HG02763 (cell line): ENCODE measurements at regions not wholly inside any gene's neighbourhood (a gene's known extent, or its start where the extent isn't known, plus 50 kb on each side); places are given as distances from the start of the nearest gene placed in this dataset.
"Not testable (repeated sequence)": the region's sequence is repeated elsewhere in the genome, so short reads cannot be mapped to it uniquely, and the experiment has no call there.

Source experiments
- ATAC-seq: cut with Tn5 transposase; IDR thresholded peaks from one replicate; pipeline ENCODE4 v1.9.1; 2021; ENCODE audit warnings: mild to moderate bottlenecking, moderate library complexity; ENCODE audit not compliant: unreplicated experiment

GRCh38 chr10:85293483-85293882 lies 965.1 kb downstream of the CCSER2 start:
- no peak for ATAC-seq

DNA sequence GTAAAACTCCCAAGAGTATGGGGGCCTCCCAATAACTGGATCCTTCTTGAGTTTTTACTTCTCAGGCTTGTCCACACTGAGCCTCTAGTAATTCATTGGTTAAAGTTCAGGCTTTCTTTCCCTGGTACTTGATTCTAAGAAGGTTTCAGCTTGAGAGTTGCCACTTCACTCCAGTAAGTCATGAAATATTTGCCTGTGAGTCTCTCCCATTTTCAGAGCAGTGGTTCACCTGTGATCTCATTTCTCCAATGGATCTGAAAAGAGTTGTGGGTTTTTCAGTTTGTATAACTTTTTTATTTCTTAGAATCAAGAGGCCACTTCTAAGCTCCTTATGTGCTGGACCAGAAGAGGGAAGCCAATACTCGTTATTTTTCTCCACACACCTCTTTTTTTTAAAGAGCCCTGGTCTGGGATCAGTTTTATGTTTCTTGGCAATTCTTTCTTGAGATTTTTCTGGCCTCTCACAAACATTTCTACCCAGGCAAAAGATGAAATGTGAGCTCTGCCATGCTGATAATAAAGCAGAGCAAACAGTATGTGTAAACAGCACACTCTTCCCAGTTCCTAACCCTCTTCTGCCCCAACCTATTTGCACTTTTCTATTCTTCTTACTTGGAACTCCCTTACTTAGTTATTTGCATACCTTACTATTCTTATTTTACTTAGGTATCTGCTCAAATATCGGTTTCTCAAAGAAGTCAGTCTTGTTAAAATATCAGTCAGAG lies 983.4 kb downstream of the CCSER2 start:
- no peak for ATAC-seq

GRCh38 chr10:85315657-85316056 lies 987.3 kb downstream of the CCSER2 start:
- ATAC-seq: no peak

GRCh38 chr10:85316276-85316675 lies 987.9 kb downstream of the CCSER2 start:
- no peak for ATAC-seq

- no peak for ATAC-seq
Measured at GRCh38 chr10:85317827-85318226, 989.4 kb downstream of the CCSER2 start.

DNA sequence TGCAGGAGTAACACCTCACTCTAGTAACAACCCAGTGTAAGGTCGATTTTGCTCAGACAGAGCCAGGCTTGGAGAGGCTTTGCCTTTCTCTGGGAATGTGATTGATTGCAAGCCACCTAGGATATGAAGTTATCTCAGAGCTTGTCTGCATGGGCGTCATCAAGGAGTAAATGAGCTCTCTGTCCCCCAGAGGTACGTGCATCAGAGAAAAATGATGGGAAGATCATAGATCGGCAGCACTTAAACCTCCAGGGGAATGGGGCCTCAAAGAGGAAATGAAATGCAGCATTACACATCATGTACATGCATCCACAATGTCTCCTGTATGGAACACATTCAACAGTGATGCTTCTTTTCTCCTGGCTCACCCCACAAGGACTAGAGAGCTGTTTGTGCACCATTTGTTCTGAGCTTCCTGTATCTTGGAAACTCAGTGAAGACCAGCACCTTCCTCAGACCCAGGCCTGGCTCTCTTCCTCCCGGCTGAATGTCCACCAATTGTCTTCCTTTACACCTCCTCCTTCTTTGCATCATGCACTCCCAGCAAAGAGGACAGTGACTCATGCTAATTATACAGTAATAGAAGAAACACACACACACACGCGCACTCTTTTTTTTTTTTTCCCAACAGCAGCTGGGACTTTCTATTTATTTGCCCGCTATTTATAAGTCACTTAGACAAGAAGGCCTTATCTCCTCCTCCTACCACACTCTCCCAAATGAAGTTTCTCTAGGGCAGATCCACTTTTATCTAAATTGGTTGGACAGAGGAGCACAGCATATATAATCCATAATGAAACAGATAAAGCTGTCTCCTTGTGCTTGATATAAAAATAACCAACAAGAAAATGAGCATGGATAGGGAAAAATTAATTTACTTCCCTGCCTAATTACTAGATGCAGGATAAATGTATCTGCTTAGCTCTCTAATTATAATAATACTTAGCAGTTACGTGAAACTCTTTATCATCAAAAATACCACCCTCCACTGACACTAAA lies 990.7 kb downstream of the CCSER2 start:
- no peak for ATAC-seq

- ATAC-seq: no peak
Measured at GRCh38 chr10:85319826-85320225, 991.4 kb downstream of the CCSER2 start.

DNA sequence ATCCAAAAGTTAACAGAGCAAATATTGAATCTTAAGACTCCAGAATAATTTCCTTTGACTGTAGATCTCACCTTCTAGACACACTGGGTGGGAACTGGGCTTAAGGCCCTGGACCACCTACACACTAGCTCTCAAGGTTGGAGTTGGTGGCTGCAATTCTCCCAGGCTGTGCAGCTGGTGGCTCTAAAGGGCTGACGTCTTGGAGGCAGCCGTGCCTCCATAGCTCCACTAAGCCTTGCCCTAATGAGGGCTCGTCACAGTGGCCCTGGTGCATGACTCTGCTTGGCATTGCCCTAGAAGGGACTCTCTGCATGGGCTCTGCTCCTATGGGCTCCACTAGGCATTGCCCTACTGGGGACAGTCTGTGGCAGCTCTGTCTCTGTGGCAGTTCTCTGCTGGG lies 1005.2 kb downstream of the CCSER2 start:
- ATAC-seq: no peak

- ATAC-seq: no peak
Measured at GRCh38 chr10:85362401-85362800, 1004.2 kb downstream of the GRID1 start.

DNA sequence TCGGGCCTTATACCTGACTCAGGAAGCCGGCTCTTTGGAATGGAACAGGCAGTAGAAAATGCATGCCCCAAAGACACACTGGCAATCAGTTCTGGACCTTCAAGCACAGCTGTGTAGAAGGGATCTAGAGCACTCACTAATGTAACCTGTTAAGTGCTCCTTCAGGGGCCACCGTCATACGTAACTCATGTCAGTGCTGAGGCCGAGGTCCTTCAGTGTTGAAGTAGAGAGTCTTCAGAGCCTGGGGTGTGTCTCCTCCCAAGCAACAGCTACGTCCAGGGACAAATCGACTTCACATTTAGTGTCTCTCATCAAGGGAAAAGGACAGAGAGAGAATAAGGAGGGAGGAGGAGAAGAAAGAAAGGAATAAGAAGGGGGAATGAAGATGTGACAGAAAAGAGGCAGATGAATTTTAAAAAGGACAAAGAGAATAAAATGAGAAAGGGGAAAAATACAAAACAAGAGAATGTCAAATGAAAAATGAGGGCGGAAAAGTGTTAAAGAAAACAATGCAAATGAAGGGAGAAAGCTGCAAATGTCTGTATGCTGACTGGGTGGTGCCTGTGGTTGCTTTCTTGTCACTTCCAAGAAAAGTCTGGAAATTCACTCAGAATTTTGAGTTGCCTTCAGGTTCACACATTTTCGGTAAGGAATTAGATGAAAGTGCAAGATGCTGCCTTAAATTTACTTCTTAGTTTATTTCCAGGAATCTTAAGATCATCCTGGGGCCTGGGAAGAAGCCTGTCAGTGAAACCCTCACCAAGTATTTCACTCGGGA lies 989.4 kb downstream of the GRID1 start:
- no peak for ATAC-seq

GRCh38 chr10:85379338-85379737 lies 987.3 kb downstream of the GRID1 start:
- ATAC-seq: no peak

DNA sequence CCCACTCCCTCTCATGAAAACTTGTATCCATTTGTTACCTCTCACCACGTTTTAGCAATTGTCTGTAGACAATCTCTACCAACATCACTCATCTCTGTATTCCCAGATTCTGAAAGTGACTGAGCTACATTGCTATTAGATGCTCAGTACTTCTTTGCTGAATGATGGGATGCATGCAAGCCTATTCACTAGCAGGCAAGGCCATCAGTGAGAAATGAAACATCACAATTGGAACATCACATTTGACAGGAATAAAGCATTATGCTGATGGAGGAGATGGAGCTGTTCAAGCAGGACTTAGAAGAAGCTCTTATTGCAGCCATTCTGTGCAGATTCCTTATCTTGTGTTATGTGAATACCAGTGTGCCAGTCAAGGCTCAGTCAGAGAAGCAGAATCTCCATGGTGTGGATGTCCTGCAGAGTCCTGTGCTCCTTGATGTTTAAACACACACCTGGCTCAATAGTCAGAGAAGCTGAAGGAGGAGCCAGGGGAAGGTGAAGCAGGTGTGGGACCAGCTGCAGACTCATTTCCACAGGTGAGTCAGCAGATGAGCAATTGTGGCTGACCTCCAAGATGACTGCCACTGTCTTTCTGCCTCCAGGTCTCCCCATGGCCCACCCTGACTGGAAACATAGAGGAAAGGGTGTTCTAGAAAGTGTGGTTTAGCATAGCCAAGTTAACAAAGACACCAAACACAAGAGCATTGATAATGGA lies 965.5 kb downstream of the GRID1 start:
- no peak for ATAC-seq

- ATAC-seq: no peak
Measured at GRCh38 chr10:85402541-85402940, 964.1 kb downstream of the GRID1 start.

DNA sequence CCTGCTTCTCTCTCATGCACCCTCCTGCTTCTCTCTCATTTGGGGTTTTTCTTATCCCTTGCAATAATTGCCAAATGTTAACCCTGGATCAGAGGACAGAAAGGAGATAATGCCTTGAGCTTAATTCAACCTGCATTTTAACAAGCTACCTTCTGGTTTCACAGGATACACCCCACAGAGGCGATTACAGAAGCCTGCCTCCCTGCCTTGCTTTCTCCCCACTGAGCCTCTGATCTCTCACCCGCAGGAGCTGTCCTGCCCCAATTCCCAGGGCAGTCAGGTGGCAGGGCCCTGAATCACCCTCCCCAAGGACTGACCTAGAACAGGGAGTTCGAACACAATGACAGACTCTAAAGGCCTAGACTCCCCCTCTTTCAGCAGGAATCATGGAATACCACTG lies 959.5 kb downstream of the GRID1 start:
- ATAC-seq: no peak

GRCh38 chr10:85408388-85408787 lies 958.2 kb downstream of the GRID1 start:
- ATAC-seq: no peak

- not testable (repeated sequence) for ATAC-seq
Measured at GRCh38 chr10:85410586-85410985, 956.0 kb downstream of the GRID1 start.

DNA sequence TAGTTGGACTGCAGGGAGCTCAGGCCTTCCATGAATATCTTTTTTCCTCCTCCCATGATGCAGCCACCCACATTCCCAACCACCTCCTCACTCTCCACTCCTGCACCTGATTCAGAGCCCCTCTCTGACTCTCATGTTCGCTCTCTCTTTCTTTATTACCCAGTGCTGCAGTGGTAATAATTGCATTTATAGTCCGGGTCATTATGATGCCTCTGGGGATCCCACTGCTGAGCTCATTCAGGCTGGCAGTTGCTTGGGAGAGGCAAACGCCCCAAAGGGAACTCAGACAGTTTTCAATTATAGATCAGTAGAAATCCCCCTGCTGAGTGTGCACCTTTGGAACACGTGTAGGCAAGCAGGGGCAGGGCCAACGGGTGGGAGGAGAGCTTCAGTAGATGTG lies 953.0 kb downstream of the GRID1 start:
- no peak for ATAC-seq

DNA sequence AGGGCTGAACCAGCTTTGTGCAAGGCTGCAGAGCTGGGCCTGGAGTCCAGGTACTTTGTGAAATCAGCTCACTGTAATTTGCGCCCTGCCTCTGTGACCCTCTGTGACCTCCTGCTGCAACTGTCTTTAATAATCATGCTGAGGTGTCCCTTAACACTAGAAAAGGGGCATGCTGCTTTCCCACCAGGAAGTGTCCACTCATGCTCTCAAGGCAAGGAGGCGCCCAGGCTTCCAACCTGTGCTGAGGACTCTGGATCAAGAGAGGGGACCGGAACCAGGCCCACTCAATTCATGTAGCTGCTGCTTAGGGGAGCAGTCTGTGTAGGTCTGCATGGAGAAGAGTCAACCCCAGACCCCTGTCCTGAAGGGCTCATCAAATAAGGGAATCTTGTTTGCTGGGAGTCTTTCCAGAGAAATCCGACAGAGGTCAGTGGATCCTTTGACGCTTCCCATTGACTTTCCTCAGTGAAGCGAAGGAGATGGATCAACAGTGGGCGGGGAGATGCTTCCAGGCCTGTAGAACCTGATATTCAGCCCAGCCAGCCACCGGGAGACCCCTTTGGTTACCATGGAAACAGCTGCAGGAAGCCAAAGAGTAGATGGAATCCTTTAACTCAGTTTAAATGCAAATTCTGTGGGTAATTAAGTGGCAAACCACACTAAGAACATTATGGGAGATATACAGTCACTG lies 945.9 kb downstream of the GRID1 start:
- ATAC-seq: no peak

DNA sequence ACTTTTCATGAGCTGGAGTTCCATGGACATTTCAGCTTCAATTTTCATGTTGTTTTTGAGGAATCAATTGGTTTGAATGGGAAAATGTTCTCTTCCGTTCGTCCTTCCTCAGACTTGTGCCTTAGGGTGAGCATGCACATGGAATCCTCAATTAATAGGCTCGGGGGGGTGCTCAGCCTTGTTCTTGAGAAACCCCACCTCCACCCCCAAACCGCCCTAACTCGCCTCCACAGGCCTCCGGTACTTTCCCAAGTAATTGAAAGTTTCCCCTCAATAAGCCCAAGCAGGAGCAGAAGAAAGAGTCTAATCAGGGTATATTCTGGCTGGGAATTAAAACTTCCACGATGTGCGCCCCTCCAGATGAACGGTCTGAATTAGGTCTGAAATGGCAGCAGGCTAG lies 945.2 kb downstream of the GRID1 start:
- ATAC-seq: no peak

- no peak for ATAC-seq
Measured at GRCh38 chr10:85429126-85429525, 937.5 kb downstream of the GRID1 start.
